ENCODE measurements at regions not wholly inside any gene's neighbourhood (a gene's known extent, or its start where the extent isn't known, plus 50 kb on each side); places are given as distances from the start of the nearest gene placed in this dataset.

DNA sequence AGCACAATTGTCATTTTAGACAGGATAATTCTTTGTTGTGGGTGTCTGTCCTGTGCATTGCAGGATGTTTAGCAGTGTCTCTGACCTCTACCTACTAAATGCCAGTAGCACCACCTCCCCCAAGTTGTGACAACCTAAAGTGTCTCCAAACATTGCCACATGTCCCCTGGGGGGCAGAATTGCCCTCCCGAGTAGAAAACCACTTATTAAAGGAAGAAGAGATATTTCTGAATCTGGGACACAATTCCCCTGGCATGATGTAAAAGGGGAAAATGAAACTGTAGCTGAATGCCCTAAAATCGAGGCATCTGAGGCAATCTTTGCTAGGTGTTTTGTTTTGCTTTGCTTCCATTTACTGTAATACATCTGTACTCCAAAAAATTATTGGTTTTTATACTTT is 116.8 kb upstream of the NAP1L1 start:
- TF ChIP-seq CTCF (IDR thresholded peaks at IDR 0.05; ENCODE audit: low read depth, low read length, poor library complexity, severe bottlenecking) (no peak), EZH2phosphoT487 (IDR thresholded peaks at IDR 0.05; ENCODE audit: borderline replicate concordance, low read length) (no peak)
